IMR-90 (cell line): ENCODE measurements at regions not wholly inside any gene's neighbourhood (a gene's known extent, or its start where the extent isn't known, plus 50 kb on each side); places are given as distances from the start of the nearest gene placed in this dataset.

ENCODE experiments used
- ATAC-seq: fragments of 200-7000 bp; cut with Tn5 transposase; 2 replicates; pipeline ENCODE4 v1.9.1; 2020; ENCODE audit warnings: low read depth, mild to moderate bottlenecking, moderate library complexity
- BruUV-seq: library from RNA; stranded (reverse); fragments of 400-500 nt; replicated peaks from 2 replicates; lab custom pipeline; 2021; lab: Mats Ljungman, UMichigan
- CTCF ChIA-PET: fragments of 300-600 bp; formaldehyde crosslinking; extraction: SDS; loops from one replicate; lab custom pipeline; 2021; ENCODE audit warnings: antibody characterized with exemption; lab: Yijun Ruan, JAX
- POLR2A ChIA-PET: fragments of 300-600 bp; sonication (Branson Sonifier 250); formaldehyde crosslinking; loops from one replicate; lab custom pipeline; 2022; ENCODE audit warnings: antibody characterized with exemption; ENCODE audit not compliant: unreplicated experiment; lab: Charles Lee
- DNase-seq: peaks from one replicate; pipeline ENCODE4 v3.0.0; 2013
- H2AFZ ChIP-seq: replicated peaks from 2 replicates; pipeline ENCODE3; 2013; ENCODE audit warnings: low read length, mild to moderate bottlenecking; ENCODE audit not compliant: poor library complexity
- H2AK5ac ChIP-seq: 2 replicates; pipeline ENCODE4 v1.6.1; 2013; ENCODE audit warnings: low read depth, low read length, inconsistent platforms
- H2AK9ac ChIP-seq: replicated peaks from 2 replicates; pipeline ENCODE3; 2013; ENCODE audit warnings: mild to moderate bottlenecking, low read depth, low read length, moderate library complexity; ENCODE audit not compliant: poor library complexity
- H2BK120ac ChIP-seq: 2 replicates; pipeline ENCODE4 v1.6.1; 2013; ENCODE audit warnings: low read depth, low read length, inconsistent platforms
- H2BK15ac ChIP-seq: 3 replicates; pipeline ENCODE4 v1.6.1; 2013; ENCODE audit warnings: low read depth, low read length, inconsistent platforms
- H2BK20ac ChIP-seq: 2 replicates; pipeline ENCODE4 v1.6.1; 2013; ENCODE audit warnings: low read depth, mild to moderate bottlenecking, inconsistent platforms, low read length, moderate library complexity
- H2BK5ac ChIP-seq: 2 replicates; pipeline ENCODE4 v1.6.1; 2013; ENCODE audit warnings: mild to moderate bottlenecking, low read depth, low read length, inconsistent platforms; ENCODE audit not compliant: poor library complexity, severe bottlenecking
- H3K14ac ChIP-seq: replicated peaks from 2 replicates; pipeline ENCODE4 v1.6.1; 2013; ENCODE audit warnings: low read depth, low read length, inconsistent platforms
- H3K18ac ChIP-seq: 2 replicates; pipeline ENCODE4 v1.6.1; 2013; ENCODE audit warnings: low read depth, low read length, control low read depth
- H3K23ac ChIP-seq: 2 replicates; pipeline ENCODE4 v1.6.1; 2013; ENCODE audit warnings: low read depth, low read length, inconsistent platforms
- H3K27ac ChIP-seq: 2 replicates; pipeline ENCODE4 v1.5.1; 2013; ENCODE audit warnings: mild to moderate bottlenecking, control low read depth, low read length; ENCODE audit not compliant: insufficient read depth
- H3K27me3 ChIP-seq: 2 replicates; pipeline ENCODE4 v1.6.1; 2013; ENCODE audit warnings: low read length; ENCODE audit not compliant: control insufficient read depth, insufficient read depth
- H3K36me3 ChIP-seq: 2 replicates; pipeline ENCODE4 v1.6.1; 2013; ENCODE audit warnings: low read length, mixed read lengths; ENCODE audit not compliant: control insufficient read depth, insufficient read depth
- H3K4ac ChIP-seq: 2 replicates; pipeline ENCODE4 v1.6.1; 2013; ENCODE audit warnings: low read depth, low read length, inconsistent platforms
- H3K4me1 ChIP-seq: 2 replicates; pipeline ENCODE4 v1.6.1; 2013; ENCODE audit warnings: low read length, mixed read lengths; ENCODE audit not compliant: control insufficient read depth, insufficient read depth
- H3K4me2 ChIP-seq: 2 replicates; pipeline ENCODE4 v1.6.1; 2013; ENCODE audit warnings: low read depth, mild to moderate bottlenecking, control low read depth, low read length, moderate library complexity
- H3K4me3 ChIP-seq: 2 replicates; pipeline ENCODE4 v1.5.1; 2013; ENCODE audit warnings: low read depth, mild to moderate bottlenecking, control low read depth, low read length, moderate library complexity; ENCODE audit not compliant: insufficient read depth
- H3K56ac ChIP-seq: 2 replicates; pipeline ENCODE4 v1.6.1; 2013; ENCODE audit warnings: low read length, inconsistent platforms; ENCODE audit not compliant: insufficient read depth; ENCODE audit errors: extremely low read depth
- H3K79me1 ChIP-seq, 2 experiments: 2 replicates each; pipeline ENCODE4 v1.6.1; 2013; ENCODE audit warnings: low read length in 2 of 2, inconsistent platforms in 1 of 2, low read depth in 1 of 2
- H3K9ac ChIP-seq: 2 replicates; pipeline ENCODE4 v1.6.1; 2013; ENCODE audit warnings: low read depth, low read length, control low read depth
- H3K9me1 ChIP-seq: 2 replicates; pipeline ENCODE4 v1.6.1; 2013; ENCODE audit warnings: low read length, inconsistent platforms; ENCODE audit not compliant: insufficient read depth
- H3K9me3 ChIP-seq: 2 replicates; pipeline ENCODE4 v1.6.1; 2013; ENCODE audit warnings: low read length; ENCODE audit not compliant: control insufficient read depth, insufficient read depth
- H4K20me1 ChIP-seq: 2 replicates; pipeline ENCODE4 v1.6.1; 2013; ENCODE audit warnings: low read length, inconsistent platforms; ENCODE audit not compliant: insufficient read depth
- H4K5ac ChIP-seq: 2 replicates; pipeline ENCODE4 v1.6.1; 2013; ENCODE audit warnings: mild to moderate bottlenecking, low read depth, low read length, control low read depth
- H4K8ac ChIP-seq, 2 experiments: 2 replicates each; pipeline ENCODE4 v1.6.1; 2013; ENCODE audit warnings: low read depth in 2 of 2, low read length in 2 of 2, control low read depth in 1 of 2, inconsistent platforms in 1 of 2
- H4K91ac ChIP-seq: 2 replicates; pipeline ENCODE4 v1.6.1; 2013; ENCODE audit warnings: low read depth, low read length, inconsistent platforms; ENCODE audit not compliant: insufficient read depth
- BHLHE40 ChIP-seq: fragments of 150-350 bp; IDR thresholded peaks from 2 replicates; pipeline ENCODE4 v1.6.1; 2016; ENCODE audit warnings: mild to moderate bottlenecking, low read depth, low read length
- POLR2A ChIP-seq: IDR thresholded peaks from 2 replicates; pipeline ENCODE4 v1.6.1; 2012; ENCODE audit warnings: mild to moderate bottlenecking, low read depth, low read length
- RFX5 ChIP-seq: IDR thresholded peaks from 2 replicates; pipeline ENCODE4 v1.8.0; 2012; ENCODE audit warnings: low read depth, mild to moderate bottlenecking, low read length, moderate library complexity
- SMC3 ChIP-seq: fragments of 150-350 bp; IDR thresholded peaks from 2 replicates; pipeline ENCODE4 v1.6.1; 2016; ENCODE audit warnings: low read depth, mild to moderate bottlenecking, antibody characterized with exemption, low read length, moderate library complexity
- WGBS, 2 experiments: methylation state at CpG; one replicate each; pipeline versions ENCODE4 v1.1.5 to v1.1.7; 2013; ENCODE audit warnings: missing lambda C conversion rate in 2 of 2; ENCODE audit not compliant: insufficient read length in 1 of 2; ENCODE audit errors: extremely low coverage in 2 of 2; 5-methylcytosine and 5-hydroxymethylcytosine counted together
- dilution Hi-C: fragments of 300-500 bp; cut with HindIII; formaldehyde crosslinking; loops from one replicate; pipeline ENCODE4 v1.14.3; 2018; ENCODE audit warnings: low sequenced_read_pairs; ENCODE audit not compliant: unreplicated experiment
- in situ Hi-C: fragments of 300-500 bp; cut with MboI; formaldehyde crosslinking; loops from 3 replicates; pipeline ENCODE4 v1.14.3; 2019; ENCODE audit warnings: low sequenced_read_pairs, inconsistent platforms, mixed read lengths
- intact Hi-C: fragments of 100-400 bp; cut with micrococcal nuclease; formaldehyde crosslinking; loops from 2 replicates; pipeline ENCODE4 v1.10.0; 2022
- TF ChIP-seq, protein P1 (sequence below): conservative IDR thresholded peaks from 2 replicates; pipeline ENCODE4 v1.5.1; 2012; ENCODE audit warnings: mild to moderate bottlenecking, low read depth, low read length, improper control_type of control experiment

DNA sequence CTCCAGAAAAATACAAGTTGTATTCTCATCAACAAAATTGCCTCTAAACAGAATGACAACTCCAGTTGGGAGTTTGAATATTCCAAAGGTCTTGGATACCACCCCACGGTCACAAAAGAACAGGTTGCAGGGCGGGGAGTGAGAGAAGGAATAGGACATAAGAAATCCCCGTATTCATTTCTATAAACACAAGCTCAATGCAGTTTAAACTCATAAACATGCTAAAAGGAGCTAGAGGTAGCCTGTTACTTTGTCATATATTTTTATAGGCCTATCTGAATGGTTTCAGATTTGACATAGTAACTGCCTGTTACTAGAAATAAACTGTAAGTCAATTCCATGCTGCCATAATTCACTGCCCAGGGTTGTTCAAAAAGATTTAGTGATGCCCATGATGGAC is 567.5 kb downstream of the BCL11A start:
- H3K27me3 ChIP-seq, result no peaks in the 10 kb centered on the region
- ChIA-PET CTCF (no interaction called here), POLR2A (no interaction called here)
- WGBS, 2 experiments, result no CpG with 5 or more reads among the region's 3 CpGs
- H4K91ac ChIP-seq, result no peak overlapping the region
- H2BK20ac ChIP-seq, result no peak overlapping the region
- no TSS peak for BruUV-seq
- H2BK120ac ChIP-seq, result no peak overlapping the region
- no peak overlapping the region for H3K9ac ChIP-seq
- H4K5ac ChIP-seq, result no peak overlapping the region
- DNase-seq, result no peak
- dilution Hi-C loops (no loop called here), in situ Hi-C loops (no loop called here), intact Hi-C loops (no loop called here)
- no peak overlapping the region for H3K27ac ChIP-seq
- no peaks in the 10 kb centered on the region for H3K9me1 ChIP-seq
- H3K14ac ChIP-seq, result no peak overlapping the region
- no peak overlapping the region for H2AFZ ChIP-seq
- no peak for ATAC-seq
- no peak overlapping the region for H4K8ac ChIP-seq
- no peak overlapping the region for H3K4me2 ChIP-seq
- no peak overlapping the region for H3K23ac ChIP-seq
- H2AK5ac ChIP-seq, result no peak overlapping the region
- H3K79me1 ChIP-seq, result no peaks in the 10 kb centered on the region
- H2AK9ac ChIP-seq, result no peak overlapping the region
- no peak overlapping the region for H3K56ac ChIP-seq
- H3K36me3 ChIP-seq, result no peaks in the 10 kb centered on the region
- TF ChIP-seq, protein P1, sequence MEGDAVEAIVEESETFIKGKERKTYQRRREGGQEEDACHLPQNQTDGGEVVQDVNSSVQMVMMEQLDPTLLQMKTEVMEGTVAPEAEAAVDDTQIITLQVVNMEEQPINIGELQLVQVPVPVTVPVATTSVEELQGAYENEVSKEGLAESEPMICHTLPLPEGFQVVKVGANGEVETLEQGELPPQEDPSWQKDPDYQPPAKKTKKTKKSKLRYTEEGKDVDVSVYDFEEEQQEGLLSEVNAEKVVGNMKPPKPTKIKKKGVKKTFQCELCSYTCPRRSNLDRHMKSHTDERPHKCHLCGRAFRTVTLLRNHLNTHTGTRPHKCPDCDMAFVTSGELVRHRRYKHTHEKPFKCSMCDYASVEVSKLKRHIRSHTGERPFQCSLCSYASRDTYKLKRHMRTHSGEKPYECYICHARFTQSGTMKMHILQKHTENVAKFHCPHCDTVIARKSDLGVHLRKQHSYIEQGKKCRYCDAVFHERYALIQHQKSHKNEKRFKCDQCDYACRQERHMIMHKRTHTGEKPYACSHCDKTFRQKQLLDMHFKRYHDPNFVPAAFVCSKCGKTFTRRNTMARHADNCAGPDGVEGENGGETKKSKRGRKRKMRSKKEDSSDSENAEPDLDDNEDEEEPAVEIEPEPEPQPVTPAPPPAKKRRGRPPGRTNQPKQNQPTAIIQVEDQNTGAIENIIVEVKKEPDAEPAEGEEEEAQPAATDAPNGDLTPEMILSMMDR, result no peak
- TF ChIP-seq SMC3 (no peak), POLR2A (no peak), BHLHE40 (no peak), RFX5 (no peak)
- no peak overlapping the region for H2BK15ac ChIP-seq
- no peaks in the 10 kb centered on the region for H4K20me1 ChIP-seq
- H3K18ac ChIP-seq, result no peak overlapping the region
- no peak overlapping the region for H2BK5ac ChIP-seq
- H3K4me1 ChIP-seq, result no peaks in the 10 kb centered on the region
- no peak overlapping the region for H3K4me3 ChIP-seq
- H3K9me3 ChIP-seq, result 0 out of 2 replicates have a peak, but pooled peaks cover 3% of the 10 kb centered on the region
- H3K4ac ChIP-seq, result no peak overlapping the region
